IPS-20b (cell line): ENCODE measurements at regions not wholly inside any gene's neighbourhood (a gene's known extent, or its start where the extent isn't known, plus 50 kb on each side); places are given as distances from the start of the nearest gene placed in this dataset.
"Not testable (repeated sequence)": the region's sequence is repeated elsewhere in the genome, so short reads cannot be mapped to it uniquely, and the experiment has no call there.

Experiments
- H3K27ac ChIP-seq: one replicate; pipeline ENCODE4 v1.5.1; 2013; ENCODE audit warnings: low read length
- H3K27me3 ChIP-seq: 2 replicates; pipeline ENCODE4 v1.6.1; 2013; ENCODE audit warnings: mild to moderate bottlenecking, low read length, inconsistent platforms; ENCODE audit not compliant: insufficient read depth
- H3K36me3 ChIP-seq: 2 replicates; pipeline ENCODE4 v1.6.1; 2013; ENCODE audit warnings: low read depth, mild to moderate bottlenecking, inconsistent platforms, low read length, moderate library complexity; ENCODE audit not compliant: insufficient read depth
- H3K4me1 ChIP-seq: 2 replicates; pipeline ENCODE4 v1.6.1; 2013; ENCODE audit warnings: mild to moderate bottlenecking, control low read depth, inconsistent platforms, low read length, moderate library complexity; ENCODE audit not compliant: insufficient read depth
- H3K4me3 ChIP-seq: 2 replicates; pipeline ENCODE4 v1.5.1; 2013; ENCODE audit warnings: mild to moderate bottlenecking, low read length, inconsistent platforms
- H3K9ac ChIP-seq: 2 replicates; pipeline ENCODE4 v1.6.1; 2013; ENCODE audit warnings: low read depth, mild to moderate bottlenecking, inconsistent platforms, low read length, moderate library complexity
- H3K9me3 ChIP-seq: 2 replicates; pipeline ENCODE4 v1.6.1; 2013; ENCODE audit warnings: mild to moderate bottlenecking, low read depth, low read length, inconsistent platforms; ENCODE audit not compliant: insufficient read depth

GRCh38 chr6:94902974-94903628 lies 674.2 kb upstream of the MANEA start:
- Histone ChIP-seq H3K4me1 (no peaks in the 10 kb centered on the region), H3K36me3 (no peaks in the 10 kb centered on the region), H3K9ac (no peak overlapping the region), H3K27ac (no peak overlapping the region), H3K4me3 (no peak overlapping the region), H3K9me3 (no peaks in the 10 kb centered on the region), H3K27me3 (no peaks in the 10 kb centered on the region)

DNA sequence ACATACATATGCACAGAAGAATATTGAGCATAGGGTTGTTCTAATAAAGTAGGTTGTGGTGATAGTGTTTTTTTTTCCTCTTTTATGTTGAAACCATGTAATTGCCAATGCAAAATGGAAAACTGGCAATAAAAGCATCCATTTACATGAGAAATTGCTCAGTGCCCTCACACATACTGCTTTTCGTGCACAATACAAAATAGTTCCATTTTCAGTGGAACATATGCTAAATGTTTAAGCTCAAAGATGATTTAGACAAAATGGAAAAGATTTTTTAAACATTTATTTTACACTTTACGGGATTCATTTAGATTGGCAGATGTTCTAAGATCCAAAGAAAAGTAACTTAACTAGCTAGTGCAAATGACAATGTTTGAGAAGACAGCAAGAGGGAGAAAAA lies 678.1 kb upstream of the MANEA start:
- Histone ChIP-seq H3K27me3 (no peaks in the 10 kb centered on the region), H3K4me1 (0 out of 2 replicates have a peak, but pooled peaks cover under 1% of the 10 kb centered on the region), H3K9ac (no peak overlapping the region), H3K9me3 (no peaks in the 10 kb centered on the region), H3K27ac (no peak overlapping the region), H3K4me3 (no peak overlapping the region), H3K36me3 (no peaks in the 10 kb centered on the region)

DNA sequence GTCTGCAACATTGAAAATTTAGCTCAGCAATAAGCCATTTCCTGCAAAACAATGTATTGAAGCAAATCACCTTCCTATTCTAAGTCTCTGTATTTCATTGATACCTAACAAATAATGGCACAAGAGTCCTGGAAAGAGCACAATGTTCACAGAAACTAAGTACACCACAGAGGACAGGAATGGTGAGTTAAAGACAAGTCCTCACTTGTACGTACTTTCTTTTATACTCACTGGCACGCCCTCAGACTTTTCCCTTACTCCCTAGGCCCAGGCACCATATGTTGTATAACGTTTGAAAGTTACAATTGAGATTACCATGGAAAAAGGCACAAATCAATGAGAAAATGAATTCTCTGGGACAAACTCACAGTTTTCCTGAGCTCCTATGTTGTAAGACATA lies 683.0 kb upstream of the MANEA start:
- no peaks in the 10 kb centered on the region for H3K27me3 ChIP-seq
- H3K9me3 ChIP-seq = no peaks in the 10 kb centered on the region
- H3K36me3 ChIP-seq = no peaks in the 10 kb centered on the region
- H3K4me3 ChIP-seq = no peak overlapping the region
- H3K9ac ChIP-seq = no peak overlapping the region
- H3K27ac ChIP-seq = no peak overlapping the region
- 0 out of 2 replicates have a peak, but pooled peaks cover 3% of the 10 kb centered on the region for H3K4me1 ChIP-seq

DNA sequence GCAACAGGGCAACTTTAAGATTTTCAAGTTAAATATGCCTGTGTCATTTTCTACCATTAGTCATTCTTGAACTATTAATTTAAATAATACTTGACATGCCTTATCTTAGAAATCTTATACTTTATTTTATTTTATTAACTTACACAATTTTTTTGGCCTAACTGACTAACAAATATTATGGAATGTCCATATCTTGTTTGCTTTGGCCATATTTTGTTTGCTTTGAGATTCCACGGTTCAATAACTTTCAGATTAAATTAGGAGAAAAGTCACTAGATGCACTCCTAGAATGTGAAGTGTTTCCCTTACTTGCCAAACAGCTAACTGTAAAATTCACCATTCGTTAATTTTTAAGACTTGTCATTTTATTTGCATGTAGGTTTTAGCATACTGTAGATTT lies 684.0 kb upstream of the MANEA start:
- H3K36me3 ChIP-seq = no peaks in the 10 kb centered on the region
- H3K27ac ChIP-seq = no peak overlapping the region
- H3K9ac ChIP-seq = no peak overlapping the region
- H3K4me1 ChIP-seq = 0 out of 2 replicates have a peak, but pooled peaks cover 3% of the 10 kb centered on the region
- H3K4me3 ChIP-seq = no peak overlapping the region
- no peaks in the 10 kb centered on the region for H3K9me3 ChIP-seq
- H3K27me3 ChIP-seq = no peaks in the 10 kb centered on the region

DNA sequence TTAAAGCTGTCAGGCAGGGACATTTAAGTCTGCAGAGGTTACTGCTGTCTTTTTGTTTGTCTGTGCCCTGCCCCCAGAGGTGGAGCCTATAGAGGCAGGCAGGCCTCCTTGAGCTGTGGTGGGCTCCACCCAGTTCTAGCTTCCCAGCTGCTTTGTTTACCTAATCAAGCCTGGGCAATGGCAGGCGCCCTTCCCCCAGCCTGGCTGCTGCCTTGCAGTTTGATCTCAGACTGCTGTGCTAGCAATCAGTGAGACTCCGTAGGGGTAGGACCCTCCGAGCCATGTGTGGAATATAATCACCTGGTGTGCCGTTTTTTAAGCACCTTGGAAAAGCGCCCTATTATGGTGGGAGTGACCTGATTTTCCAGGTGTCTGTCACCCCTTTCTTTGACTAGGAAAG lies 703.5 kb upstream of the MANEA start:
- H3K9ac ChIP-seq, H3K9me3 ChIP-seq, H3K27me3 ChIP-seq, H3K4me1 ChIP-seq, H3K36me3 ChIP-seq, H3K4me3 ChIP-seq, H3K27ac ChIP-seq: not testable (repeated sequence)

- Histone ChIP-seq H3K9ac (no peak overlapping the region), H3K4me1 (peaks cover 6% of the 10 kb centered on the region; the same call in 1 of the 2 replicates), H3K9me3 (no peaks in the 10 kb centered on the region), H3K4me3 (no peak overlapping the region), H3K27me3 (no peaks in the 10 kb centered on the region), H3K36me3 (no peaks in the 10 kb centered on the region), H3K27ac (no peak overlapping the region)
Measured at GRCh38 chr6:94862112-94862511, 715.2 kb upstream of the MANEA start.

DNA sequence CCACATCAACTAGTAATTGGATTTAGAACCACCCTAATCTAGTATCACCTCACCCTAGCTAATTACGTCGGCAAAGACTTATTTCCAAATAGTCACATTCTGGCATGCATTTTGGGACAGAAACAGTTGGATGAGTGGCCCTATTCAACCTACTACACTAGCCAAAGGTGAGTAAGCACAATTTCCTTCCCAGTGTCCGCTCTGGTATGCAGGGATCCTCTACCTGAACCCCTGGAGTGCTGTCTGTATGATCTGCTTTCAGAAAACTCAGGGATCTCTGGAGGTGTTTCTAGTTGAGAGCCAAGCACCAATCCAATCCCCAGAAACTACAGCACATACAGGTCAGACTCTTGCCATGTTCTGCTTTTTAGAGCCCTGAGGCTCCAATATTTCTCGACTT lies 717.4 kb upstream of the MANEA start:
- Histone ChIP-seq H3K9me3 (no peaks in the 10 kb centered on the region), H3K4me3 (no peak overlapping the region), H3K4me1 (peaks cover 6% of the 10 kb centered on the region; the same call in 1 of the 2 replicates), H3K27ac (no peak overlapping the region), H3K36me3 (no peaks in the 10 kb centered on the region), H3K27me3 (no peaks in the 10 kb centered on the region), H3K9ac (no peak overlapping the region)

- H3K36me3 ChIP-seq, H3K9me3 ChIP-seq, H3K4me1 ChIP-seq, H3K4me3 ChIP-seq, H3K9ac ChIP-seq, H3K27ac ChIP-seq, H3K27me3 ChIP-seq: not testable (repeated sequence)
Measured at GRCh38 chr6:94856999-94857398, 720.3 kb upstream of the MANEA start.

GRCh38 chr6:94851329-94851728 lies 726.0 kb upstream of the MANEA start:
- H3K9ac ChIP-seq, H3K27ac ChIP-seq, H3K4me1 ChIP-seq, H3K27me3 ChIP-seq, H3K9me3 ChIP-seq, H3K36me3 ChIP-seq, H3K4me3 ChIP-seq: not testable (repeated sequence)

GRCh38 chr6:94845742-94846141 lies 731.6 kb upstream of the MANEA start:
- Histone ChIP-seq H3K27ac (no peak overlapping the region), H3K27me3 (no peaks in the 10 kb centered on the region), H3K36me3 (no peaks in the 10 kb centered on the region), H3K9me3 (no peaks in the 10 kb centered on the region), H3K4me3 (no peak overlapping the region), H3K9ac (no peak overlapping the region), H3K4me1 (no peaks in the 10 kb centered on the region)

GRCh38 chr6:94835264-94835663 lies 742.1 kb upstream of the MANEA start:
- no peaks in the 10 kb centered on the region for H3K27me3 ChIP-seq
- H3K27ac ChIP-seq = no peak overlapping the region
- H3K36me3 ChIP-seq = no peaks in the 10 kb centered on the region
- no peak overlapping the region for H3K9ac ChIP-seq
- no peak overlapping the region for H3K4me3 ChIP-seq
- no peaks in the 10 kb centered on the region for H3K4me1 ChIP-seq
- H3K9me3 ChIP-seq = no peaks in the 10 kb centered on the region

DNA sequence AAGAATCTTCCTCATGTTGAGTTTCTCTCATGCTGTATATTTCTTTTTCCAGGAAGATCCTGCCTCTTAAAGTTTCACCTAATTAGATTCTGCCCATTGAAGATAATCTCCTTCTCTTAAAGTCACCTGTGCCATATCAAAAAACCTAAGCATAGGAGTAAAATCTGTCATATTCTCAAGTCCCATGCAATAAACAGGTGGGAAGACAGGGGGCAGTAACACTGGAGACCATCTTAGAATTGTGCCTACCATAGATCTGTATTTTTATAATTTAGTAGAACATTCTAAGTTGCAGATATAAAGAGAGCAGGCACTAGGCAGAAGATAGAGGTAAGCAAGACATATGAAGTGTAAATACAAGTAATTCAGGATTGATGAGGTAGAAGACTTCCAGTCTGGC lies 763.5 kb upstream of the MANEA start:
- Histone ChIP-seq H3K27me3 (no peaks in the 10 kb centered on the region), H3K36me3 (no peaks in the 10 kb centered on the region), H3K9ac (no peak overlapping the region), H3K27ac (no peak overlapping the region), H3K4me1 (no peaks in the 10 kb centered on the region), H3K9me3 (no peaks in the 10 kb centered on the region), H3K4me3 (no peak overlapping the region)
